Kidney glomerular epithelial cell (primary cell): ENCODE measurements at regions not wholly inside any gene's neighbourhood (a gene's known extent, or its start where the extent isn't known, plus 50 kb on each side); places are given as distances from the start of the nearest gene placed in this dataset.
A peak's percentile ranks its signal among the peaks of the same experiment; 100 is the strongest.
"Not testable (repeated sequence)": the region's sequence is repeated elsewhere in the genome, so short reads cannot be mapped to it uniquely, and the experiment has no call there.

ENCODE experiments used
- DNase-seq: peaks from one replicate; lab custom pipeline; 2025; lab: John Stamatoyannopoulos, UW

- DNase-seq = not testable (repeated sequence)
Observed at GRCh38 chr5:21483790-21484497, 1369.2 kb downstream of the CDH12 start.

DNA sequence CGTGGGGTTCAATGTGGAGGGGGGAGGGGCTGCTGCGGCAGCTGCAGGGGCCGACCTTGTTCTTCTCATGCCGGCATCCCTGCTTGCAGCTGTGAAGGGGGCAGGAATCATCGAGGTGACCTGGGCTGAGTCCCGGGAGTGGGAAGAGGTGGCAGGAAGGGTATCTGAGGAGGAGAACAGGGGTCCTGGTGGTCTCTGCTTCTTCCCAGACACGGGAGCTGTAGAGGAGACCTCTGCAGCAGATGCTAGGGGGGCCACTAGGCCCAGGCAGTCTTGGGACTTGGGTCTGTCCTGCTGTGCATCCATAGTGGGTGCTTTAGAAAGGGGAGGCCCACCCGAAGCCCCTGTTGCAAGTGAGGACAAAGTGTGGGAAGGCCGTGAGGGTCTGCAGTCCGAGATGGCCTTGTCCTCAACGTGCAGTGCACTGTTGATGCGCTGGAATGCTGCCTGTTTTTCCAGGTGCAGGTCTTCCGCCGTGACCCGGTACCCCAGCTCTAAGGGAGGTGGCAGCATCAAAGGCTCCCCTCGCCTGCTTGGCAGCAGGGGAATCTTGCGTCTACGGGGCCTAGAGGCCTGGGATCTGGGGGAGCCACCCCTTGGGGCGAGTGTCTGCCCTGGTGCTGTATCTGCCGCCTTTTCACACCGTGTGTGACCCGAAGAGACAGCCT is 1370.0 kb downstream of the CDH12 start:
- DNase-seq = not testable (repeated sequence)

- not testable (repeated sequence) for DNase-seq
Observed at GRCh38 chr5:21482522-21482921, 1370.6 kb downstream of the CDH12 start.

GRCh38 chr5:21481320-21482270 is 1371.5 kb downstream of the CDH12 start:
- not testable (repeated sequence) for DNase-seq

- not testable (repeated sequence) for DNase-seq
Observed at GRCh38 chr5:21480054-21480453, 1373.1 kb downstream of the CDH12 start.

DNA sequence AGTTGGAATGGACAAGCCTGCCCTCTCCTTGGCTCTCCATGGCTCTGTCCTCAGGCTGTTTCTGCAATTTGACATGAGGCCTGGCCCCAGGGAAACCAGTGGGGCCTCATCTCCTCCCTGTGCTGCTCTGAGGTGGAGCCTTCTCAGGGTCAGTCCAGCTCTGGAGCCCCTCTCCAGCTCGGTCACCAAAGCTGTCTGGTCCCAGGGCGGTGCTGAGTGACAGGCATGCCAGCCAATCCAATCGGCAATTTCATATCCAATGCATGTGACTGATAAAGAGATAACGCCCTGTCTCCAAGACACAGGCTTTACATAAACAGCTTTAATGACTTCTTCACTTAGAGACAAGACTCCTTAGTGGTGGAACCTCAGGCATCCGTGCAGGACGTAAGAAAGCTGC is 1379.2 kb downstream of the CDH12 start:
- DNase-seq = not testable (repeated sequence)

DNA sequence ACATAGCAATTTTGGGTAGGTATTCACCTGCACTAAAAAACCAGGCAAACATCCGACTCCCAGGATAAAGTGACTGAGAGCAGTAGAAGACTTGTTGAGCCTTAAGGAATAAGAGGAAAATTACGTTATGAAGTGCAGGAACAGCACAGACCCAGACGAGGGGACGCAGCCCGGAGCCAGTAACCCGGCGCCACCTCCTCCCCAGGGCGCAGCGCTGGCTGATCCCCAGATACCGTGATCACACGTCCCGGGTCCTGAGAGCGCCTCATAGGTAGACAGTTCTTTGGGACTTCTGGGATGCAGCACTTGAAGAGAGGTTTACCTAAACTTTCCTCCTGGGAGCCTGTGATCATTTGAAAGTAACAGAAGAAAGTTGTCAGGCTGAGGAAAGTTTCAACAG is 1379.7 kb downstream of the CDH12 start:
- not testable (repeated sequence) for DNase-seq

DNA sequence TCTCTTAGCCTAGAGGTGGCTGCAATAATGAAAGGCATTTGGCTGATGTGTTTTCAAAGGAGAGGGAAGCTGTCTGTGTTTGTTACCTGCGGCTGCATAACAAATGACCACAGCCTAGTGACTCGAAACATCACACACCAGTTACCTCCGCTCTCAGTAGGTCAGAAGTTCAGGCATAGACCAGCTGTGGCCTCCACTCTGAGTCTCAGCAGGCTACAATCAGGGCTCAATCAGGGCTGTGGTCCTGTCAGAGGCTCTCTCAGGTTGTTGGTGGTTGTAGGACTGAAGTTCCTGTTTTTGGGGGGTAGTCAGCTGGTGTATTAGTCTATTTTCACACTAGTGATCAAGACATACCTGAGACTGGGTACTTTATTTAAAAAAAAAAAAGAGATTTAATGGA is 1381.5 kb downstream of the CDH12 start:
- DNase-seq = not testable (repeated sequence)

GRCh38 chr5:21469523-21470101 is 1383.5 kb downstream of the CDH12 start:
- DNase-seq = peak; percentile 23

GRCh38 chr5:21467544-21467943 is 1385.6 kb downstream of the CDH12 start:
- not testable (repeated sequence) for DNase-seq

GRCh38 chr5:21459744-21460073 is 1393.4 kb downstream of the CDH12 start:
- DNase-seq = not testable (repeated sequence)

DNA sequence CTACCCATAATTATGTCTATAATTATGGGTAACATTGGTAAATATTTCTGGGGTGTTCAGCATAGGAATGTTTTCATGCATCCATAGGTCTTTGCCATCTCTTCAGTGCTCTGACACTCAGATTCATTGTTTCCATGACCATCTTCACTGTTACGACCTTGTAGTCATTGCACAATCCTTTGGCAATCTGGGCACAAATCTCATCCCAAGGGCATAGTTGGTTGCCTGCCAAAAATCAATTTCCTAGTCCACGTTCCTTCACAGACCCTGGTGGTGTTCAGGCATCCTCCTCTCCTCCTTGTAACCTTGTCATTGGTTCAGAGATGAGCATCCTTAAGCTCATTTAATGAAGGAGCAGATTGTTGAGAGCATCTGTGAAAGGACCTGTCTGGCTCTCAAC is 1400.7 kb downstream of the CDH12 start:
- no peak for DNase-seq

GRCh38 chr5:21432646-21433045 is 1420.5 kb downstream of the CDH12 start:
- DNase-seq = no peak

DNA sequence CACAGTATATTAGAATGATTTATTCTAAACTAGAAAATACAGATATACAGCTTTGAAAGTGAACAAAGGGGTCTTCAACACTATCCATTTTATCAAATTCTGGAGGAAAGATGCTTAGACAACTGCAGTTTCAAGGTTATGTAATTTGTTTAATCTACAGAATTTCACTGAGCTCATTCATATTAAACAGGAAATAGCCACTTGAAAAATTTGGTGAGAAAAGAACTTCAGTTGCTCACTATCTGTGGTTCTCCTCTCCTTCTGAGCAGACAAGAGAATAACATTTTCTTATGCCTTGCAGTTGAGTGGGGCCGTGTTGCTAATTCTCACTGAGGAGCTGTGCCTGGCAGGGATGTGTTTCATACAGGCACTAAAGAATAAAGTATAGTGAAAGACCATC is 1428.2 kb downstream of the CDH12 start:
- DNase-seq = no peak

- no peak for DNase-seq
Observed at GRCh38 chr5:21419383-21419782, 1431.4 kb upstream of the CDH18 start.

GRCh38 chr5:21402089-21402488 is 1414.1 kb upstream of the CDH18 start:
- DNase-seq = not testable (repeated sequence)

GRCh38 chr5:21398511-21398910 is 1410.5 kb upstream of the CDH18 start:
- DNase-seq = no peak

DNA sequence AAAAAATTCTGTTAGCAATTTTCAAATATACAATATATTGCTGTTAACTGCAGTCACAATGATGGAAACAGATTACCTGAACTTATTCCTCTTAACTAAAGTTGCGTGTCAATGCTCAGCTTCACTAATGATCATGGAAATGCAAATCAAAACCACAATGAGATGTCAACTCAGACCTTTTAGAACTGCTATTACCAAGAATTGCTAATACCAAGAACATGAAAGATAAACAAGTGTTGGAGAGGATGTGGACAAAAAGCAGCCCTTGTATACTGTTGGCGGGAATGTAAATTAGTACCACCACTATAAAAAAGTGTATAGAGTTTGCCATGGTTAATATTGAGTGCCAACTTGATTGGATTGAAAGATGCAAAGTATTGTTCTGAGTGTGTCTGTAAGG is 1409.7 kb upstream of the CDH18 start:
- DNase-seq = no peak

DNA sequence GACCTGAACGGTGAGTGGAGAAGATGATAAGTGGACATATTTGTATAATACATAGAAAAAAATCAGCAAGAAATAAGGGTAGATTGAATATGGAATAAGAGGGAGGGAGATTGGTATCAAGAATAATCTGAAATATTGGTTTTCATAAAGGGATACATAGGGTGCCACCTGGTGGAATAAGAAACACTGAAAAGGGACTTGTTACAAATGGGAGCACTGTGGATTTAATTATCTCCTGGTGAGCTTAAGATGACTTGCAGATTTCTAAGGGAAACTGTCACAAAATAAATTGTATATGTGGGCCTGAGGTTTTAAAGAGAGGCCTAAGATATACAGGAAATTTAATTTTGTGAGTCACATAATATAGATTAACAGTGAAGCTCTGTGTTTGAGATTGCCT is 1403.5 kb upstream of the CDH18 start:
- no peak for DNase-seq

GRCh38 chr5:21360754-21361153 is 1372.8 kb upstream of the CDH18 start:
- DNase-seq = not testable (repeated sequence)

DNA sequence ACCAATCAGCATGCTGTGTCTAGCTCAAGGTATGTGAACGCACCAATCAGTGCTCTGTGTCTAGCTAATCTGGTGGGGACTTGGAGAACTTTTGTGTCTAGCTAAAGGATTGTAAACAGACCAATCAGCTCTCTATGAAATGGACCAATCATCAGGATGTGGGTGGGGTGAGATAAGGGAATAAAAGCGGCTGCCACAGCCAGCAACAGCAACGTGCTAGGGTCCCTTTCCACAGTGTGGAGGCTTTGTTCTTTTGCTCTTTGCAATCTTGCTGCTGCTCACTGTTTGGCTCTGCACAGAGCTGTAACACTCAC is 1353.9 kb upstream of the CDH18 start:
- DNase-seq = not testable (repeated sequence)

GRCh38 chr5:21341203-21341947 is 1353.4 kb upstream of the CDH18 start:
- not testable (repeated sequence) for DNase-seq
